ENCODE measurements at regions not wholly inside any gene's neighbourhood (a gene's known extent, or its start where the extent isn't known, plus 50 kb on each side); places are given as distances from the start of the nearest gene placed in this dataset.

DNA sequence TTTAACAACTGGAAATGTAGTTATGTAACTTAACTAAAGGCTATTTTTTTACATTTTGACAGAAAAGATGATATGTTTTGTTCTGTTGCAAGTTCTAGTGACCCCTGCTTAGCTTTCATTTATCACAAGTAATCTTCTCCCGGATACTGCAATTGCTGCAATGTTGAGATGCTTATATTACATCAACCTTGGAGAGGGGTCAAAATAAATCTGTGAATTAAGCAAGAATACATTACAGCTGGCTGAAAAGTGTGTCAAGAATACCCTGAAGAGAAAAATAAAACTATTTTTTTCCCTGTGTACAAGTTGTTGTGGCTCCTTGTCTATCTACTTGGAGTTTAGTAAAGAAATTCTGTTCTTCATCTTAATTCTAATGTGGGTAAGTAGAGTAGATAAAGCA, 232.1 kb upstream of the GOLIM4 start:
- TF ChIP-seq, protein P1, sequence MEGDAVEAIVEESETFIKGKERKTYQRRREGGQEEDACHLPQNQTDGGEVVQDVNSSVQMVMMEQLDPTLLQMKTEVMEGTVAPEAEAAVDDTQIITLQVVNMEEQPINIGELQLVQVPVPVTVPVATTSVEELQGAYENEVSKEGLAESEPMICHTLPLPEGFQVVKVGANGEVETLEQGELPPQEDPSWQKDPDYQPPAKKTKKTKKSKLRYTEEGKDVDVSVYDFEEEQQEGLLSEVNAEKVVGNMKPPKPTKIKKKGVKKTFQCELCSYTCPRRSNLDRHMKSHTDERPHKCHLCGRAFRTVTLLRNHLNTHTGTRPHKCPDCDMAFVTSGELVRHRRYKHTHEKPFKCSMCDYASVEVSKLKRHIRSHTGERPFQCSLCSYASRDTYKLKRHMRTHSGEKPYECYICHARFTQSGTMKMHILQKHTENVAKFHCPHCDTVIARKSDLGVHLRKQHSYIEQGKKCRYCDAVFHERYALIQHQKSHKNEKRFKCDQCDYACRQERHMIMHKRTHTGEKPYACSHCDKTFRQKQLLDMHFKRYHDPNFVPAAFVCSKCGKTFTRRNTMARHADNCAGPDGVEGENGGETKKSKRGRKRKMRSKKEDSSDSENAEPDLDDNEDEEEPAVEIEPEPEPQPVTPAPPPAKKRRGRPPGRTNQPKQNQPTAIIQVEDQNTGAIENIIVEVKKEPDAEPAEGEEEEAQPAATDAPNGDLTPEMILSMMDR (IDR thresholded peaks at IDR 0.05; ENCODE audit: low read length) = no peak
- no peak for TF ChIP-seq EZH2 (optimal IDR thresholded peaks at IDR 0.05; ENCODE audit: low read depth, low read length)

All from MM.1S (cell line).